Suprapubic skin (tissue), 4 donors: ENCODE measurements at regions not wholly inside any gene's neighbourhood (a gene's known extent, or its start where the extent isn't known, plus 50 kb on each side); places are given as distances from the start of the nearest gene placed in this dataset.

Source experiments
- CTCF ChIP-seq, 2 donors: fragments of 200-600 bp in 1 of 2; fragments of 450-650 bp in 1 of 2; sonication (generic) in 1 of 2; IDR thresholded peaks; one replicate each; pipeline ENCODE4 v1.5.1; 2016 to 2019; ENCODE audit warnings: antibody characterized with exemption in 2 of 2, mild to moderate bottlenecking in 1 of 2, moderate library complexity in 1 of 2
- EP300 ChIP-seq: sonication (generic); formaldehyde crosslinking; IDR thresholded peaks from one replicate; pipeline ENCODE4 v1.6.1; 2017; ENCODE audit warnings: antibody characterized with exemption
- POLR2A ChIP-seq, 2 donors: fragments of 450-650 bp; IDR thresholded peaks; one replicate each; pipeline ENCODE4 v1.6.1; 2017; ENCODE audit warnings: antibody characterized with exemption in 2 of 2, mild to moderate bottlenecking in 2 of 2, moderate library complexity in 2 of 2
- POLR2AphosphoS5 ChIP-seq, 3 donors: sonication (generic); formaldehyde crosslinking; IDR thresholded peaks; one replicate each; pipeline ENCODE4 v1.6.1; 2017; ENCODE audit warnings: antibody characterized with exemption in 3 of 3

GRCh38 chr18:2002151-2002550 lies 569.2 kb downstream of the METTL4 start:
- TF ChIP-seq CTCF (IDR thresholded peaks at IDR 0.05) (no peak), POLR2AphosphoS5 (IDR thresholded peaks at IDR 0.05) (no peak), POLR2A (IDR thresholded peaks at IDR 0.05) (no peak), EP300 (no peak)
